PC-3 (cell line): ENCODE measurements at regions not wholly inside any gene's neighbourhood (a gene's known extent, or its start where the extent isn't known, plus 50 kb on each side); places are given as distances from the start of the nearest gene placed in this dataset.
"Not testable (repeated sequence)": the region's sequence is repeated elsewhere in the genome, so short reads cannot be mapped to it uniquely, and the experiment has no call there.

ENCODE experiments used
- ATAC-seq: fragments of 200-7000 bp; cut with Tn5 transposase; 2 replicates; pipeline ENCODE4 v1.9.1; 2020; ENCODE audit warnings: mild to moderate bottlenecking, moderate library complexity
- BruUV-seq: library from RNA; stranded (reverse); fragments of 400-500 nt; replicated peaks from 2 replicates; lab custom pipeline; 2021; lab: Mats Ljungman, UMichigan
- CTCF ChIA-PET: fragments of 300-600 bp; sonication (Branson Sonifier 250); formaldehyde crosslinking; loops from one replicate; lab custom pipeline; 2022; ENCODE audit warnings: antibody characterized with exemption; lab: Charles Lee
- POLR2A ChIA-PET: fragments of 300-600 bp; sonication (Branson Sonifier 250); formaldehyde crosslinking; loops from one replicate; lab custom pipeline; 2022; ENCODE audit warnings: antibody characterized with exemption; ENCODE audit not compliant: unreplicated experiment; lab: Charles Lee
- DNase-seq: peaks from one replicate; pipeline ENCODE4 v3.0.0-alpha.2; 2015
- H2AFZ ChIP-seq: fragments of 300-600 bp; sonication (generic); 2 replicates; pipeline ENCODE4 v1.6.0; 2016; ENCODE audit warnings: antibody characterized with exemption, low read length
- H3F3A ChIP-seq: fragments of 300-600 bp; sonication (generic); one replicate; pipeline ENCODE4 v1.6.0; 2017; ENCODE audit warnings: antibody characterized with exemption, low read length, control low read depth, mild to moderate bottlenecking; ENCODE audit not compliant: unreplicated experiment
- H3K27ac ChIP-seq: fragments of 300-600 bp; sonication (generic); 2 replicates; pipeline ENCODE4 v1.5.1; 2016; ENCODE audit warnings: mild to moderate bottlenecking, low read length
- H3K27me3 ChIP-seq: fragments of 300-600 bp; sonication (generic); 2 replicates; pipeline ENCODE4 v1.6.1; 2016; ENCODE audit warnings: low read length, mixed read lengths
- H3K36me3 ChIP-seq: fragments of 300-600 bp; sonication (generic); 2 replicates; pipeline ENCODE4 v1.6.1; 2016; ENCODE audit warnings: low read depth, mixed run types, low read length, mixed read lengths
- H3K4me1 ChIP-seq: fragments of 300-600 bp; sonication (generic); 2 replicates; pipeline ENCODE4 v1.5.1; 2016; ENCODE audit warnings: low read length; ENCODE audit not compliant: insufficient read depth
- H3K4me2 ChIP-seq: fragments of 300-600 bp; sonication (generic); 2 replicates; pipeline ENCODE4 v1.6.0; 2016; ENCODE audit warnings: low read length
- H3K4me3 ChIP-seq: fragments of 300-600 bp; sonication (generic); 2 replicates; pipeline ENCODE4 v1.5.1; 2016; ENCODE audit warnings: mild to moderate bottlenecking, low read length, mixed read lengths
- H3K79me2 ChIP-seq: fragments of 300-600 bp; sonication (generic); 2 replicates; pipeline ENCODE4 v1.6.1; 2017; ENCODE audit warnings: low read length, mixed read lengths
- H3K9ac ChIP-seq: fragments of 300-600 bp; sonication (generic); 2 replicates; pipeline ENCODE4 v1.6.0; 2016; ENCODE audit warnings: mild to moderate bottlenecking, low read length
- H3K9me2 ChIP-seq: fragments of 300-600 bp; sonication (generic); replicated peaks from 2 replicates; pipeline ENCODE4 v1.6.1; 2016; ENCODE audit warnings: mixed run types, low read length, mixed read lengths
- H3K9me3 ChIP-seq: fragments of 300-600 bp; sonication (generic); 2 replicates; pipeline ENCODE4 v1.6.1; 2016; ENCODE audit warnings: low read length, mixed read lengths
- H4K20me1 ChIP-seq: fragments of 300-600 bp; sonication (generic); 2 replicates; pipeline ENCODE4 v1.6.1; 2016; ENCODE audit warnings: low read length, mixed read lengths
- EZH2 ChIP-seq: fragments of 300-600 bp; sonication (generic); IDR thresholded peaks from one replicate; pipeline ENCODE4 v1.6.1; 2017; ENCODE audit warnings: antibody characterized with exemption, mild to moderate bottlenecking, low read length; ENCODE audit not compliant: unreplicated experiment
- EZH2phosphoT487 ChIP-seq: fragments of 300-600 bp; sonication (generic); IDR thresholded peaks from 2 replicates; pipeline ENCODE4 v1.6.1; 2018; ENCODE audit warnings: mild to moderate bottlenecking, antibody characterized with exemption, low read length, borderline replicate concordance
- intact Hi-C: fragments of 100-400 bp; cut with micrococcal nuclease; formaldehyde crosslinking; loops from 2 replicates; pipeline ENCODE4 v1.9.0; 2023
- TF ChIP-seq, protein P1 (sequence below): fragments of 300-600 bp; sonication (generic); conservative IDR thresholded peaks from 2 replicates; pipeline ENCODE4 v1.5.1; 2017; ENCODE audit warnings: antibody characterized with exemption, low read depth, mild to moderate bottlenecking, low read length

DNA sequence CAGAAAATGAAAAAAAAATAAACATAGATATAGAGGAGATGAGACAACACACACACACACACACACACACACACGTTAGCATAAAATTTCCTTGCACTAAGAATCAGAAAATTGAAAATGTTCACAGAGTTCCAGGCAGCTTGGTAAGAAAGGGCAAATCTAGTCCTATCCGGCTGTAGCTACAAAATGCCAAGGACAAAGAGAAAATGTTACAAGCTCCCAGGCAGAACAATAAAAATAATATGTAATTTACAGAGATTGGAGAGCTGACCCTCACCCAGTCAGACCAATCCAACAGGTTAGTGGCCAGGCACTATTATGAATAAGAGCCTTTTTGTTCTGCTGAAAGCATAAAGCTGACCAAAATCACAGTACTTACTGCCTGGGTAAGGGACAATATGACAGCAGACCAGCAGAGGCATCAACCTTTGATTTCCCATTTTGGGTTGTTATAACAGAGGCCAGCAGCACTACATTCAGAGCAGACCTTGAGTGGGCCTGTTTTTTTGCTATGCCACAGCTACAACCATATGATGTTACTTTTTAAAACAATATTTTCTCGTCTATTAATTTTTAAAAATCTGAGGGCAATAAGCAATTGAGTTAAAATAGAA is 892.6 kb downstream of the TAF11L14 start:
- DNase-seq: no peak
- ChIA-PET POLR2A (no interaction called here), CTCF (no interaction called here)
- Histone ChIP-seq H2AFZ (no peak overlapping the region), H4K20me1 (no peaks in the 10 kb centered on the region), H3K4me2 (no peak overlapping the region), H3K27ac (no peak overlapping the region), H3K9ac (no peak overlapping the region), H3K9me3 (no peaks in the 10 kb centered on the region), H3F3A (no peaks in the 10 kb centered on the region), H3K4me1 (no peaks in the 10 kb centered on the region), H3K9me2 (no peaks in the 10 kb centered on the region), H3K4me3 (no peak overlapping the region), H3K36me3 (no peaks in the 10 kb centered on the region), H3K79me2 (no peaks in the 10 kb centered on the region), H3K27me3 (no peaks in the 10 kb centered on the region)
- TF ChIP-seq, protein P1, sequence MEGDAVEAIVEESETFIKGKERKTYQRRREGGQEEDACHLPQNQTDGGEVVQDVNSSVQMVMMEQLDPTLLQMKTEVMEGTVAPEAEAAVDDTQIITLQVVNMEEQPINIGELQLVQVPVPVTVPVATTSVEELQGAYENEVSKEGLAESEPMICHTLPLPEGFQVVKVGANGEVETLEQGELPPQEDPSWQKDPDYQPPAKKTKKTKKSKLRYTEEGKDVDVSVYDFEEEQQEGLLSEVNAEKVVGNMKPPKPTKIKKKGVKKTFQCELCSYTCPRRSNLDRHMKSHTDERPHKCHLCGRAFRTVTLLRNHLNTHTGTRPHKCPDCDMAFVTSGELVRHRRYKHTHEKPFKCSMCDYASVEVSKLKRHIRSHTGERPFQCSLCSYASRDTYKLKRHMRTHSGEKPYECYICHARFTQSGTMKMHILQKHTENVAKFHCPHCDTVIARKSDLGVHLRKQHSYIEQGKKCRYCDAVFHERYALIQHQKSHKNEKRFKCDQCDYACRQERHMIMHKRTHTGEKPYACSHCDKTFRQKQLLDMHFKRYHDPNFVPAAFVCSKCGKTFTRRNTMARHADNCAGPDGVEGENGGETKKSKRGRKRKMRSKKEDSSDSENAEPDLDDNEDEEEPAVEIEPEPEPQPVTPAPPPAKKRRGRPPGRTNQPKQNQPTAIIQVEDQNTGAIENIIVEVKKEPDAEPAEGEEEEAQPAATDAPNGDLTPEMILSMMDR: no peak
- TF ChIP-seq EZH2phosphoT487 (no peak), EZH2 (no peak)
- BruUV-seq: no TSS peak
- ATAC-seq: no peak; the same call in 1 of the 2 replicates
- intact Hi-C loops: no loop called here

DNA sequence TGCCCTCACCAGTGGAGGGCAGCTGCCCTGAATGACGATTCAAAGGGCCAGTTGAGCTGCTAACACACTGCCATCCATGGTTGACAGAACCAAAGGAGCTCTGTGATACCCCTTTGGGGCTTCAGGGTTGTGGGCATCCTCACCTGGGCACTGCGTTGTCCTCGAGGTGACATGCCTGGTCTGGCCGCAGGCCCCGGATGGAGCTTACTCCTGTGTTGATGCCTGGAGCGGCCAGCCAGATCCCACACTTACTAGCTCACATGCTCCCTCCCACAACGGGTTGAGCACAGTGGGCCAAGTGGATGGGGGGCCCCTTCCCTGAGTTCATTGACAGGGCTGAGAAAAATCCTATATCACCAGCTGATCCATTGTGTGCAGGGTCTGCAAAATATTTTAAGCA is 898.9 kb downstream of the TAF11L14 start:
- no peak overlapping the region for H3K27ac ChIP-seq
- no peaks in the 10 kb centered on the region for H3F3A ChIP-seq
- H3K79me2 ChIP-seq: no peaks in the 10 kb centered on the region
- H3K9me3 ChIP-seq: no peaks in the 10 kb centered on the region
- no peaks in the 10 kb centered on the region for H4K20me1 ChIP-seq
- no peak overlapping the region for H3K9ac ChIP-seq
- H3K9me2 ChIP-seq: no peaks in the 10 kb centered on the region
- CTCF ChIA-PET: no interaction called here
- H2AFZ ChIP-seq: no peak overlapping the region
- no peak overlapping the region for H3K4me3 ChIP-seq
- no peaks in the 10 kb centered on the region for H3K4me1 ChIP-seq
- BruUV-seq: no TSS peak
- DNase-seq (no peak), ATAC-seq (no peak)
- intact Hi-C loops: no loop called here
- no peaks in the 10 kb centered on the region for H3K36me3 ChIP-seq
- POLR2A ChIA-PET: interaction anchor here (0.6 kb wide), 1 partner anchor 13 kb away, joined by 3 read pairs; no protein-coding TSS in a partner anchor
- no peak overlapping the region for H3K4me2 ChIP-seq
- TF ChIP-seq EZH2 (no peak), EZH2phosphoT487 (no peak)
- TF ChIP-seq, protein P1: no peak
- no peaks in the 10 kb centered on the region for H3K27me3 ChIP-seq

DNA sequence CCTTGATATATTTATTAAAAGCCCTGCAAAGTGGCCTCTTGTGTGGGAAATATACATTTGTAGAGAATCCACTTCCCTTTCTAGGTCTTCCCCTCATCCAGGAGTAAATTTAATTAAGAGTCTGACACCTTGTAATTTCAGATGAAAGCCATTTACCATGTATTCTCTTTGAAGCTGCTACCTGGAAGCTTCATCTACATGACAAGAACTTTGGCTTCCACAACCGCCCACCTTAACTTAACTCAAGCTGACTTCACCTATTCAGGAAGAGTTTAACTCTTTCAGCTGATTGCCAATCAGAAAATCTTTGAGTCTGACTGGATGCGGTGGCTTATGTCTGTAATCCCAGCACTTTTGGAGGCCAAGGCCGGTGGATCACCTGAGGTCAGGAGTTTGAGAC is 899.9 kb downstream of the TAF11L14 start:
- intact Hi-C loops: no loop called here
- H3K9me3 ChIP-seq: no peaks in the 10 kb centered on the region
- no peak overlapping the region for H2AFZ ChIP-seq
- DNase-seq: no peak
- no peak for TF ChIP-seq EZH2
- no peak for TF ChIP-seq EZH2phosphoT487
- TF ChIP-seq, protein P1: no peak
- H3K9ac ChIP-seq: no peak overlapping the region
- H3K9me2 ChIP-seq: no peaks in the 10 kb centered on the region
- no TSS peak for BruUV-seq
- POLR2A ChIA-PET: no interaction called here
- no peaks in the 10 kb centered on the region for H4K20me1 ChIP-seq
- H3K4me3 ChIP-seq: no peak overlapping the region
- no peak for ATAC-seq
- no peaks in the 10 kb centered on the region for H3K36me3 ChIP-seq
- H3F3A ChIP-seq: no peaks in the 10 kb centered on the region
- no peak overlapping the region for H3K27ac ChIP-seq
- CTCF ChIA-PET: no interaction called here
- no peaks in the 10 kb centered on the region for H3K4me1 ChIP-seq
- no peaks in the 10 kb centered on the region for H3K27me3 ChIP-seq
- no peak overlapping the region for H3K4me2 ChIP-seq
- H3K79me2 ChIP-seq: no peaks in the 10 kb centered on the region

DNA sequence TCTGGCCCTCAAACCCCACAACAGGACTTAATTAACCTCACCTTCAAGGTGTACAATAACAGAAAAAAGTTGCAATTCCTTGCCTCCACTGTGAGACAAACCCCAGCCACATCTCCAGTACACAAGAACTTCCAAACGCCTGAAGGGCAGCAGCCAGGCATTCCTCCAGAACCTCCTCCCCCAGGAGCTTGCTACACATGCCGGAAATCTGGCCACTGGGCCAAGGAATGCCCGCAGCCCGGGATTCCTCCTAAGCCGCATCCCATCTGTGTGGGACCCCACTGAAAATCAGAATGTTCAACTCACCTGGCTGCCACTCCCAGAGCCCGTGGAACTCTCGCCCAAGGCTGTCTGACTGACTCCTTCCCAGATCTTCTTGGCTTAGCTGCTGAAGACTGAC is 901.5 kb downstream of the TAF11L14 start:
- H4K20me1 ChIP-seq, CTCF ChIA-PET, intact Hi-C loops: not testable (repeated sequence)

More for the DNA sequence above, 901.5 kb downstream of the TAF11L14 start:
- H3K4me2 ChIP-seq, DNase-seq, H2AFZ ChIP-seq, H3K9me2 ChIP-seq, POLR2A ChIA-PET, H3K79me2 ChIP-seq, H3K36me3 ChIP-seq, H3K27me3 ChIP-seq, H3K9me3 ChIP-seq, H3K4me1 ChIP-seq, H3K9ac ChIP-seq, H3F3A ChIP-seq, ATAC-seq, BruUV-seq, H3K4me3 ChIP-seq, H3K27ac ChIP-seq: not testable (repeated sequence)
